Vagina (tissue), 2 donors: ENCODE measurements at regions not wholly inside any gene's neighbourhood (a gene's known extent, or its start where the extent isn't known, plus 50 kb on each side); places are given as distances from the start of the nearest gene placed in this dataset.

Source experiments
- POLR2A ChIP-seq, 2 donors: fragments of 450-650 bp; IDR thresholded peaks; one replicate each; pipeline ENCODE4 v1.6.1; 2017; ENCODE audit warnings: antibody characterized with exemption in 2 of 2, mild to moderate bottlenecking in 2 of 2, moderate library complexity in 2 of 2
- POLR2AphosphoS5 ChIP-seq, 2 donors: sonication (generic); formaldehyde crosslinking; IDR thresholded peaks; one replicate each; pipeline ENCODE4 v1.9.0; 2017; ENCODE audit warnings: antibody characterized with exemption in 2 of 2, mild to moderate bottlenecking in 2 of 2, low read depth in 1 of 2; ENCODE audit not compliant: insufficient read depth in 1 of 2
- TF ChIP-seq, protein P1 (sequence below), 3 experiments: fragments of 450-650 bp in 2 of 3; fragments of 200-600 bp in 1 of 3; sonication (generic) in 1 of 3; IDR thresholded peaks; one replicate each; pipeline ENCODE4 v1.5.1; 2017 to 2019; ENCODE audit warnings: antibody characterized with exemption in 3 of 3, mild to moderate bottlenecking in 2 of 3, moderate library complexity in 2 of 3

DNA sequence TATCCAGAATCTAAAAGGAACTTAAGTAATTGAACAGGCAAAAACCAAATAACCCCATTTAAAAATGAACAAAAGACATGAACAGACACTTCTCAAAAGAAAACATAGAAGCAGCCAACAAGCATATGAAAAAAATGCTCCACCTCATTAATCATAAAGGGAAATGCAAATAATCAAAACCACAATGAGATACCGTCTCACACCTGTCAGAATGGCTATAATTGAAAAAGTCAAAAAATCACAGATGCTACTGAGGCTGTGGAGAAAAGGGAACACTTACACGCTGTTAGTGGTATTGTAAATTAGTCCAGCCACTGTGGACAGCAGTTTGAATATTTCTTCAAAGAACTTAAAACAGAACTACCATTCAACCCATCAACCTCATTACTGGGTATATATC is 220.7 kb downstream of the MEX3B start:
- TF ChIP-seq POLR2A (IDR thresholded peaks at IDR 0.05) (no peak), POLR2AphosphoS5 (IDR thresholded peaks at IDR 0.05; ENCODE audit: insufficient read depth in 1 of 2, low read depth in 1 of 2) (no peak)
- TF ChIP-seq, protein P1, sequence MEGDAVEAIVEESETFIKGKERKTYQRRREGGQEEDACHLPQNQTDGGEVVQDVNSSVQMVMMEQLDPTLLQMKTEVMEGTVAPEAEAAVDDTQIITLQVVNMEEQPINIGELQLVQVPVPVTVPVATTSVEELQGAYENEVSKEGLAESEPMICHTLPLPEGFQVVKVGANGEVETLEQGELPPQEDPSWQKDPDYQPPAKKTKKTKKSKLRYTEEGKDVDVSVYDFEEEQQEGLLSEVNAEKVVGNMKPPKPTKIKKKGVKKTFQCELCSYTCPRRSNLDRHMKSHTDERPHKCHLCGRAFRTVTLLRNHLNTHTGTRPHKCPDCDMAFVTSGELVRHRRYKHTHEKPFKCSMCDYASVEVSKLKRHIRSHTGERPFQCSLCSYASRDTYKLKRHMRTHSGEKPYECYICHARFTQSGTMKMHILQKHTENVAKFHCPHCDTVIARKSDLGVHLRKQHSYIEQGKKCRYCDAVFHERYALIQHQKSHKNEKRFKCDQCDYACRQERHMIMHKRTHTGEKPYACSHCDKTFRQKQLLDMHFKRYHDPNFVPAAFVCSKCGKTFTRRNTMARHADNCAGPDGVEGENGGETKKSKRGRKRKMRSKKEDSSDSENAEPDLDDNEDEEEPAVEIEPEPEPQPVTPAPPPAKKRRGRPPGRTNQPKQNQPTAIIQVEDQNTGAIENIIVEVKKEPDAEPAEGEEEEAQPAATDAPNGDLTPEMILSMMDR (IDR thresholded peaks at IDR 0.05), result no peak
